ENCODE measurements at regions not wholly inside any gene's neighbourhood (a gene's known extent, or its start where the extent isn't known, plus 50 kb on each side); places are given as distances from the start of the nearest gene placed in this dataset.

DNA sequence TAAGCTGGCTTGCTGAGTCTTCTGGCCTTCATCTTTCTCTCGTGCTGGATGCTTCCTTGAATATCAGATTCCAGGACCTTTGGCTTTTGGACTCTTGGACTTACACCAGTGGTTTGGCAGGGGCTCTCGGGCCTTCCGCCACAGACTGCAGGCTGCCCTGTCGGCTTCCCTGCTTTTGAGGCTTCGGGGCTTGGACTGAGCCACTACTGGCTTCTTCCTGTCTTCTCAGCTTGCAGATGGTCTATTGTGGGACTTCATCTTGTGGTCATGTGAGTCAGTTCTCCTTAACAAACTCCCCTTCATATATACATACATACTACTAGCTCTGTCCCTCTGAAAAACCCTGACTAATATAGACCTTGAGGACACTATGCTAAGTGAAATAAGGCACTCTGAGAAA, 78.3 kb upstream of the SSBP2 start:
- no peak for TF ChIP-seq EZH2 (IDR thresholded peaks at IDR 0.05)
- no peak for TF ChIP-seq POLR2AphosphoS5 (IDR thresholded peaks at IDR 0.05; ENCODE audit: borderline replicate concordance, low read depth, low read length)
